ENCODE measurements at regions not wholly inside any gene's neighbourhood (a gene's known extent, or its start where the extent isn't known, plus 50 kb on each side); places are given as distances from the start of the nearest gene placed in this dataset.

DNA sequence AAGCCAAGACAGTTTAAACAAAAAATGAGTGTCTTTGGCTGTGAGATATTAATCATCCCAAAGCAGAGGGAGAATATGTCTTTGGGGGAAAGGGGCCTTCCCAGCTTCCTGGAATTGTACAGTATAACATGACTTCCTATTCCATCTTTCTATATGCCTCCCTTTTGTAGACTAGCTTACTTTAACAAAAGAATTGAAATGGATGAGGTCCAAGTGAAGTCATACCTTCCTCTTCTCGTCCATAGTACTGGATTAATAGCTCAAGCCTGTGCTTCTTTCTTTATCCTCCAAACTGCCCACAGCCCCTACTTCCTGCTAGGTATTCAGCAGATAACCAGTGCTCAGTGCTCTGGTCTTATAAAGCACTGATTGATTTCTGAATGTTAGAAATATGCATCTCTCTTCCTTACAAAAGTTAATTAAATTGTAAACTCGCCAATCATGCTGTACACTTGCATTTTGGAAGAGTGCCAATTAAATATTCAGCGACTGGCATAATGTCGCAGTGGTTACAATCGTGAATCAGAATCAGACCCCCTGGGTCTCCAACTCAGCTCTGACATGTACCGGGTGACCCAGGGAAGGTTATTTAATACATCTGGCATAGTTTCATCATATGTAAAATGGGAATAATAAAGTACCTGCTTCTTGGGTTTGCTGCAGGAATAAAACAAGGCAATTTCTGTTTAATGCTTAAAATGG lies 325.1 kb downstream of the RND3 start:
- TF ChIP-seq, protein P1, sequence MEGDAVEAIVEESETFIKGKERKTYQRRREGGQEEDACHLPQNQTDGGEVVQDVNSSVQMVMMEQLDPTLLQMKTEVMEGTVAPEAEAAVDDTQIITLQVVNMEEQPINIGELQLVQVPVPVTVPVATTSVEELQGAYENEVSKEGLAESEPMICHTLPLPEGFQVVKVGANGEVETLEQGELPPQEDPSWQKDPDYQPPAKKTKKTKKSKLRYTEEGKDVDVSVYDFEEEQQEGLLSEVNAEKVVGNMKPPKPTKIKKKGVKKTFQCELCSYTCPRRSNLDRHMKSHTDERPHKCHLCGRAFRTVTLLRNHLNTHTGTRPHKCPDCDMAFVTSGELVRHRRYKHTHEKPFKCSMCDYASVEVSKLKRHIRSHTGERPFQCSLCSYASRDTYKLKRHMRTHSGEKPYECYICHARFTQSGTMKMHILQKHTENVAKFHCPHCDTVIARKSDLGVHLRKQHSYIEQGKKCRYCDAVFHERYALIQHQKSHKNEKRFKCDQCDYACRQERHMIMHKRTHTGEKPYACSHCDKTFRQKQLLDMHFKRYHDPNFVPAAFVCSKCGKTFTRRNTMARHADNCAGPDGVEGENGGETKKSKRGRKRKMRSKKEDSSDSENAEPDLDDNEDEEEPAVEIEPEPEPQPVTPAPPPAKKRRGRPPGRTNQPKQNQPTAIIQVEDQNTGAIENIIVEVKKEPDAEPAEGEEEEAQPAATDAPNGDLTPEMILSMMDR (IDR thresholded peaks at IDR 0.05), result no peak
- ATAC-seq (ENCODE audit: low FRiP score) (no peak), DNase-seq (ENCODE audit: low spot score) (no peak)

DNA sequence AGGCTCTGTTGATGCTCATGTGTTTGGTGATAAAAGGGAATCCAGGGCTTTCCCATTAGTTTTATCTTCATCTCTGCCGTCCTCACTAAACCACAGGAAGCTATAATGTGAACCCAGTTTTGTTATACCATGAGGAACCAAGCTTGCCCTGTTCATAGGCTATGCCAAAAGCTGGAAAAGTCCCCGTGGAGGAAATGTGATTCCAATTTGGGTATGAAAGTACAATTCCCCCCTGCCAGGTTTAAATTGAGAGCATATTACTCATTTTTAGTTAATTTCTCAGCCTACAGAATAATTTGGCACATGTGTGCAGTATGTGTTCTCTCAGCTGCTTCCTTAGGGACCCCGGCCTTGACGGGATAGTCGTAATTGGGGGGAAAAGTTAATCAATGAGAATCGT lies 327.4 kb downstream of the RND3 start:
- DNase-seq (ENCODE audit: low spot score) (no peak), ATAC-seq (ENCODE audit: low FRiP score) (no peak)
- TF ChIP-seq, protein P1 (IDR thresholded peaks at IDR 0.05), result no peak

DNA sequence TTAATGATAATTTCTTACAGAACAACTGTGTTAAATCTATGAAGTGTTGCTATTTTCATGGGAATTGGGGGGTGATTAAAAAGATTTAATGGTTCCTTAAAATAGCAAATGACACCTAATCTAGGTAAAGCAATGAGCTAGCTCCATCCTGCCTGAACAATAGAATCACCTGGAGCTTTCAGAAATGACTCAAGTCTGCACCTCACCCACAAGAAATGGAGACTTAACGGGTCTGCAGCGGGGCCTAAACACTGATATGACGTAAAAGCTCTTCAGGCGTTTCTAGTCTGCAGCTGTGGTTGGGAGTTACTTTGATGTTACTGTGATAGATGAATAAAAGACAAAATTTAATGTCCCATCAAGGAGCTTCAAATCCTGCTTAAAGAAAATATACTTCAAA lies 328.2 kb downstream of the RND3 start:
- DNase-seq (ENCODE audit: low spot score), result no peak
- ATAC-seq (ENCODE audit: low FRiP score), result no peak
- TF ChIP-seq, protein P1 (IDR thresholded peaks at IDR 0.05), result no peak

DNA sequence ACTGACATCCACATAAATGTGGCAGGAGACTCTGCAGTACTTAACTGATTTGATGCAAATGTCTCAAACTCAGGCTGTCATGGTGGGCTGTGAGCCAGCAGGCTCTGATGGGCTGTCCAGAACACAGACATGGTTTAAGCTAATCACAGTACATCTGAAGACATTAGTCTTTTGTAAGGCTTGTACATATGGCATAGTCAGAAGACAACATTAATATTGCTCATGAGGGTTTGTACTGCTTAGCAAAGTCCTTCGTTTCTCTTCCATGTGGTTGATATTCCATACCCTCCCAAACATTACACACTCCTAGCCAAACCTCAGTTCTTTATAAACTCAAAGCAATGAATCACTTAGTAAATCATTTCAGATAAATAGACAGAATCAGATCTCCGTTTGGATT lies 330.6 kb downstream of the RND3 start:
- ATAC-seq (ENCODE audit: low FRiP score), result no peak
- TF ChIP-seq, protein P1 (IDR thresholded peaks at IDR 0.05), result no peak

DNA sequence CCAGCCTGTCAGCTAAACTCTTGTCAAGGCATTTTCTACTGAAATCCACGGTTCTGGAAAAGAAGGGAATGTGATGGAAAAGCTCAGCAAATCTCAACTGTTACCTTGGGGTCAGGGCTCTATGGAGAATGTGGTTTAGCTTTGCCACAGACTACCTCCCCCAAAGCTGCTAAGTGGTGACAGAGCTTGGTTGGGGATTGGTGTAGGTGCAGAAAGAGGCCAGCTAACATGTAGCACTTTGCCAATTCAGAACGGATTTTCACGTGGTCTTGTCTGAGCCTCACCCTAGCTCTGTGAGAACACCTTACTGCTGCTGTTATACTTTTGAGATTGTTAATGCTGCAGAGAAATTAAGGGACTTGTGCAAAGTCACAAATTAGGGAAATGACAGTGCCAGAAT lies 331.1 kb downstream of the RND3 start:
- DNase-seq (ENCODE audit: low spot score) (no peak), ATAC-seq (ENCODE audit: low FRiP score) (no peak)
- TF ChIP-seq, protein P1 (IDR thresholded peaks at IDR 0.05), result no peak

More for the DNA sequence above, 330.6 kb downstream of the RND3 start:
- no peak for DNase-seq (ENCODE audit: low spot score)

DNA sequence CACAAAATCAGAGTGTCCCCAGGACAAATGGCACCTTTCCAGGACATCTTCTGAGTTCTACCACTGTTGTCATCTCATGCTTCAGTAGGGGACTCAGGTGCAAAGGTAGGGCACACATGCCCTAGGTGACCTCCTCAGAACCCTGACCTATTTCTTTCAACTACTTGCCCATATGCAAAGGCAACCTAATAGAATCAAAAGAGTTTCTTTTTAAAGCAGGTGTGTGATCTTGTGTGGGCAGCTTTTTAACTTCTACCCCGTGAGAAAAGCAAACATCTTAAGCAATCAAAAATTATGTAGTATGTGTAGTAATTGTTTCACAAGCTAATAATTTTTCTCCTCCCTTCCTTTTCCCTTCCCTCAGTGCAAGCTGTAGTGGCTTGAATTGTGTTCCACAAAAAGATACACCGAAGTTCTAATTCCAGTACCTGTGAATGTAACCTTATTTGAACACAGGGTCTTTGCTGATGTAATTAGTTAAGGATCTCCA lies 333.1 kb downstream of the RND3 start:
- DNase-seq (ENCODE audit: low spot score) (no peak), ATAC-seq (ENCODE audit: low FRiP score) (no peak)
- TF ChIP-seq, protein P1 (IDR thresholded peaks at IDR 0.05), result no peak

DNA sequence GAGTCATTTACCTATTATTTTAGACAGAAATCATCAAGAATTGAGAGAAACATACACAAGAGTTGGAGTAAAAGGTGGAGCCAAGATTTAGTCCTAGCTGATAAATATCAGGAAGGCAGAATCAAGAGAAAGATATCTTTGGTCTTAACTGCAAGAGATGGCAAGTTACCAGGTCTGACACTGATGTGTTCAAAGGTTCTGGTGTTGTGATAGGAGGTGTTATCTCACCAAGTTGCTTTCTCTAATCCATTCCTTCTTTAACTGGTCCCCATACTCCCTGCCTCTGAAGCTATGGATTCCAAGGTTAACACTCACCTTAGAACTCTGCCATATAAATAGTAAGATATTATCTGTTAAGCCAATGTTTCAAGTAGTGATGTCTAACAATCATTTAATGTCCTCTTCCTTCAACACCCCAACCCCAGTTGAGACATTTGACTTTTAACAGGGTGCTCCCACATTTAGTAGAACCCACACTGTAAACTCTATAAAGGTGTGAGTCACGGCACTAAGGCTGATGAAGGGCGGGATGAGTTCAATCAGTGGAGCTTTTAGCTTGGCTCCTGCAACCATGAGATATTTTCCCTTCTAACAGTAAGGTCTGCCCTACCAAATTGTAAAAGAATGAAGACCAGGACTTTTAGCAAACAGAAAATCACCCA lies 333.7 kb downstream of the RND3 start:
- no peak for ATAC-seq (ENCODE audit: low FRiP score)
- DNase-seq (ENCODE audit: low spot score), result no peak
- TF ChIP-seq, protein P1 (IDR thresholded peaks at IDR 0.05), result no peak

Measured in omental fat pad (tissue), 3 donors.